ENCODE measurements at regions not wholly inside any gene's neighbourhood (a gene's known extent, or its start where the extent isn't known, plus 50 kb on each side); places are given as distances from the start of the nearest gene placed in this dataset.

DNA sequence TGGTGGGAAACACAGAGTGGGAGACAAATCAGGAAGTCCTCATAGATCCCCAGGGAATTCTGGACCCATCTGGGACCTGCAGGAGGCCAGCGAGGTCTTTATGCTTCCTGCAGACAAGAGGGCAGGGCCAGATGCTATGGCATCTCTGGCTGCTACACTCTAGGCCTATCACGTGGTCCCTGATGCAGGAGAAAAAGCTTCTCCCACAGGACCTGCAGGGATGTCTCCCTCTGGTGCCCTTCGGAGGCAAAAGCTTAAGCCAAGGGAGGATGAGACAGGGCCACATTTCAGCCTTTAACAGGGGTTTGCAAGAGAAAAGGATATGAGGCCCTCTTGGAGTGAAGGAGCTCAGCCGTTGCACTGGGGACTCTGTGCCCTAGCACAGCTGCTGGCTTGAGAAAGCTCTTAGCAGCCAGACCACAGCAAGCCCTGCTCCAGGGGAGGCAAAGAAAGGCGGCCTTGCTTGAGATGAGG lies 243.0 kb downstream of the C1orf94 start:
- 76% methylated on average over 5 of the region's 5 CpGs for WGBS (ENCODE audit: insufficient coverage)
- Histone ChIP-seq H3K36me3 (replicated peaks in 1 of 2; ENCODE audit: control insufficient read depth in 1 of 2, insufficient read depth in 2 of 2, low read length in 2 of 2) (no peaks in the 10 kb centered on the region), H3K9me3 (replicated peaks in 1 of 2; ENCODE audit: control insufficient read depth in 1 of 2, insufficient read depth in 1 of 2, low read length in 2 of 2) (no peaks in the 10 kb centered on the region), H4K20me1 (ENCODE audit: insufficient read depth, low read length) (no peaks in the 10 kb centered on the region), H3K4me2 (replicated peaks; ENCODE audit: extremely low read depth, low read length, poor library complexity, severe bottlenecking) (no peak overlapping the region), H3K9ac (ENCODE audit: insufficient read depth, low read length, poor library complexity, severe bottlenecking) (no peak overlapping the region), H3K4me1 (ENCODE audit: control insufficient read depth in 1 of 2, insufficient read depth in 2 of 2, low read length in 2 of 2) (no peaks in the 10 kb centered on the region), H2AFZ (ENCODE audit: insufficient read depth, low read depth, low read length, poor library complexity, severe bottlenecking) (no peak overlapping the region), H3K4me3 (replicated peaks in 1 of 3; ENCODE audit: low read depth in 2 of 3, low read length in 3 of 3) (no peak overlapping the region), H3K79me2 (ENCODE audit: insufficient read depth, low read length) (no peaks in the 10 kb centered on the region), H3K27me3 (ENCODE audit: control insufficient read depth in 2 of 2, insufficient read depth in 2 of 2, low read length in 2 of 2) (no peaks in the 10 kb centered on the region), H3K27ac (ENCODE audit: low read depth in 1 of 2, low read length in 2 of 2) (no peak overlapping the region)
- TF ChIP-seq, protein P1, sequence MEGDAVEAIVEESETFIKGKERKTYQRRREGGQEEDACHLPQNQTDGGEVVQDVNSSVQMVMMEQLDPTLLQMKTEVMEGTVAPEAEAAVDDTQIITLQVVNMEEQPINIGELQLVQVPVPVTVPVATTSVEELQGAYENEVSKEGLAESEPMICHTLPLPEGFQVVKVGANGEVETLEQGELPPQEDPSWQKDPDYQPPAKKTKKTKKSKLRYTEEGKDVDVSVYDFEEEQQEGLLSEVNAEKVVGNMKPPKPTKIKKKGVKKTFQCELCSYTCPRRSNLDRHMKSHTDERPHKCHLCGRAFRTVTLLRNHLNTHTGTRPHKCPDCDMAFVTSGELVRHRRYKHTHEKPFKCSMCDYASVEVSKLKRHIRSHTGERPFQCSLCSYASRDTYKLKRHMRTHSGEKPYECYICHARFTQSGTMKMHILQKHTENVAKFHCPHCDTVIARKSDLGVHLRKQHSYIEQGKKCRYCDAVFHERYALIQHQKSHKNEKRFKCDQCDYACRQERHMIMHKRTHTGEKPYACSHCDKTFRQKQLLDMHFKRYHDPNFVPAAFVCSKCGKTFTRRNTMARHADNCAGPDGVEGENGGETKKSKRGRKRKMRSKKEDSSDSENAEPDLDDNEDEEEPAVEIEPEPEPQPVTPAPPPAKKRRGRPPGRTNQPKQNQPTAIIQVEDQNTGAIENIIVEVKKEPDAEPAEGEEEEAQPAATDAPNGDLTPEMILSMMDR (IDR thresholded peaks at IDR 0.05): no peak
- intact Hi-C loops (cut with micrococcal nuclease): no loop called here
- no peak overlapping the region for H3K4me3 Mint-ChIP-seq
- no peak for DNase-seq
- peaks cover 2 to 8% (median 4%) of the 10 kb centered on the region in 3 donors for H3K27me3 Mint-ChIP-seq (ENCODE audit: low read depth in 3 of 3)
- peaks cover 0 to 7% (median 0%) of the 10 kb centered on the region in 7 donors for H3K9me3 Mint-ChIP-seq
- H3K36me3 Mint-ChIP-seq: no peaks in the 10 kb centered on the region
- no peaks in the 10 kb centered on the region for H3K4me1 Mint-ChIP-seq
- H3K27ac Mint-ChIP-seq: no peak overlapping the region

DNA sequence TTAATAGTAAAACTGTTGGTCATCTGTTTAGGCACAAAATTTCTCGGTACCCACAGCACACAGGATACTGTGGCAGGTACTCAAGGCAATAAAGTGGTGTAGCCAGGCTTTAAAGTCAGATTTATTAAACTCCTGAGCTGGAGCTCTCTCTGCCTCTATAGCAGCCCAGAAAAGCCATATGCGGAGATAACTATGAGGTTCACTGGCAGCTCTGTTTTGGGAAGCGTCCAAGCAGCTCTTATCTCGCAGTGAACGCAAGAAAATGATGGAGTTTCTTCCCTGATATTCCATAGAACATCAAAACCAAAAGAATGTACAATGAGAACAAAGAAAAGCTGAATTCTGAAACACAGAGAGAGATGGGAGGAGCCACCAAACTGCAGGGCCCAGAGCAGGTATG lies 248.3 kb downstream of the C1orf94 start:
- Histone ChIP-seq H3K79me2 (ENCODE audit: insufficient read depth, low read length) (no peaks in the 10 kb centered on the region), H3K9me3 (replicated peaks in 1 of 2; ENCODE audit: control insufficient read depth in 1 of 2, insufficient read depth in 1 of 2, low read length in 2 of 2) (no peaks in the 10 kb centered on the region), H3K4me2 (replicated peaks; ENCODE audit: extremely low read depth, low read length, poor library complexity, severe bottlenecking) (no peak overlapping the region), H3K36me3 (replicated peaks in 1 of 2; ENCODE audit: control insufficient read depth in 1 of 2, insufficient read depth in 2 of 2, low read length in 2 of 2) (no peaks in the 10 kb centered on the region), H3K4me3 (replicated peaks in 1 of 3; ENCODE audit: low read depth in 2 of 3, low read length in 3 of 3) (no peak overlapping the region), H3K27ac (ENCODE audit: low read depth in 1 of 2, low read length in 2 of 2) (no peak overlapping the region), H3K4me1 (ENCODE audit: control insufficient read depth in 1 of 2, insufficient read depth in 2 of 2, low read length in 2 of 2) (no peaks in the 10 kb centered on the region), H2AFZ (ENCODE audit: insufficient read depth, low read depth, low read length, poor library complexity, severe bottlenecking) (no peak overlapping the region), H3K27me3 (ENCODE audit: control insufficient read depth in 2 of 2, insufficient read depth in 2 of 2, low read length in 2 of 2) (no peaks in the 10 kb centered on the region), H4K20me1 (ENCODE audit: insufficient read depth, low read length) (no peaks in the 10 kb centered on the region), H3K9ac (ENCODE audit: insufficient read depth, low read length, poor library complexity, severe bottlenecking) (no peak overlapping the region)
- Mint-ChIP-seq H3K9me3 (peaks cover 0 to 5% (median 0%) of the 10 kb centered on the region in 7 donors), H3K4me3 (no peak overlapping the region), H3K4me1 (no peaks in the 10 kb centered on the region), H3K36me3 (no peaks in the 10 kb centered on the region), H3K27ac (no peak overlapping the region), H3K27me3 (ENCODE audit: low read depth in 3 of 3) (peaks cover 0 to 7% (median 0%) of the 10 kb centered on the region in 3 donors)
- intact Hi-C loops (cut with micrococcal nuclease): no loop called here
- WGBS (ENCODE audit: insufficient coverage): no CpG with 5 or more reads among the region's 5 CpGs
- DNase-seq: no peak
- TF ChIP-seq, protein P1 (IDR thresholded peaks at IDR 0.05): no peak
